Gastroesophageal sphincter (tissue), 4 donors: ENCODE measurements at regions not wholly inside any gene's neighbourhood (a gene's known extent, or its start where the extent isn't known, plus 50 kb on each side); places are given as distances from the start of the nearest gene placed in this dataset.
A peak's percentile ranks its signal among the peaks of the same experiment; 100 is the strongest.
"Not testable (repeated sequence)": the region's sequence is repeated elsewhere in the genome, so short reads cannot be mapped to it uniquely, and the experiment has no call there.

Experiments used
- ATAC-seq: fragments of 150-250 bp; one replicate; pipeline ENCODE4 v1.9.1; 2016; ENCODE audit warnings: mild to moderate bottlenecking, moderate library complexity
- H3K27ac ChIP-seq, 4 donors: fragments of 200-600 bp; sonication (generic) in 3 of 4; 1 replicate in 3 of 4; 2 replicates in 1 of 4; pipeline ENCODE4 v1.5.1; 2016 to 2019
- H3K27me3 ChIP-seq: fragments of 200-600 bp; sonication (generic); one replicate; pipeline ENCODE4 v1.5.1; 2019
- H3K36me3 ChIP-seq, 2 donors: fragments of 200-600 bp; sonication (generic); one replicate each; pipeline ENCODE4 v1.5.1; 2019; ENCODE audit warnings: control low read depth in 1 of 2
- H3K4me1 ChIP-seq, 3 donors: fragments of 200-600 bp; sonication (generic); 1 replicate in 2 of 3; 2 replicates in 1 of 3; pipeline ENCODE4 v1.5.1; 2016 to 2019; ENCODE audit warnings: control low read depth in 2 of 3
- H3K4me3 ChIP-seq, 2 donors: fragments of 200-600 bp; sonication (generic); one replicate each; pipeline ENCODE4 v1.5.1; 2019; ENCODE audit warnings: mild to moderate bottlenecking in 1 of 2, moderate library complexity in 1 of 2
- H3K9me3 ChIP-seq, 3 donors: fragments of 200-600 bp; sonication (generic); one replicate each; pipeline ENCODE4 v1.5.1; 2017 to 2019; ENCODE audit warnings: control low read depth in 2 of 3
- CTCF ChIP-seq, 4 experiments: fragments of 200-600 bp in 2 of 4; fragments of 450-650 bp in 2 of 4; sonication (generic) in 1 of 4; IDR thresholded peaks; one replicate each; pipeline ENCODE4 v1.5.1; 2017 to 2019; ENCODE audit warnings: antibody characterized with exemption in 4 of 4, mild to moderate bottlenecking in 2 of 4, moderate library complexity in 2 of 4
- EP300 ChIP-seq: sonication (generic); formaldehyde crosslinking; IDR thresholded peaks from one replicate; pipeline ENCODE4 v1.6.1; 2017; ENCODE audit warnings: antibody characterized with exemption, mild to moderate bottlenecking
- POLR2A ChIP-seq, 2 donors: fragments of 450-650 bp; IDR thresholded peaks; one replicate each; pipeline ENCODE4 v1.6.1; 2017; ENCODE audit warnings: antibody characterized with exemption in 2 of 2, mild to moderate bottlenecking in 2 of 2, moderate library complexity in 1 of 2
- POLR2AphosphoS5 ChIP-seq: sonication (generic); formaldehyde crosslinking; IDR thresholded peaks from one replicate; pipeline ENCODE4 v1.6.1; 2017; ENCODE audit warnings: antibody characterized with exemption
- WGBS, 2 donors: methylation state at CpG; one replicate each; pipeline ENCODE4 v1.1.5; 2018; ENCODE audit warnings: low coverage in 1 of 2; 5-methylcytosine and 5-hydroxymethylcytosine counted together

- Histone ChIP-seq H3K27me3 (no peaks in the 10 kb centered on the region), H3K27ac (peak overlapping the region in 3 of 4 donors; percentile 84 to 92 (median 86)), H3K4me1 (peaks cover 0 to 12% (median 0%) of the 10 kb centered on the region in 3 donors), H3K36me3 (no peaks in the 10 kb centered on the region), H3K9me3 (no peaks in the 10 kb centered on the region), H3K4me3 (peak overlapping the region in 1 of 2 donors; percentile 53)
- WGBS, 2 donors: 0 to 10% methylated on average over 2 of the region's 2 CpGs
- no peak for ATAC-seq
- TF ChIP-seq EP300: no peak
- no peak for TF ChIP-seq CTCF (IDR thresholded peaks at IDR 0.05)
- no peak for TF ChIP-seq POLR2A (IDR thresholded peaks at IDR 0.05)
- TF ChIP-seq POLR2AphosphoS5: no peak
These were observed 76.4 kb downstream of the MAGED4 start for GRCh38 chrX:52261125-52261462.

GRCh38 chrX:52261463-52262194, 76.9 kb downstream of the MAGED4 start:
- Histone ChIP-seq H3K4me1 (peaks cover 0 to 12% (median 0%) of the 10 kb centered on the region in 3 donors), H3K36me3 (no peaks in the 10 kb centered on the region), H3K4me3 (peak overlapping the region; percentile 53 to 88), H3K9me3 (no peaks in the 10 kb centered on the region), H3K27ac (peak overlapping the region; percentile 71 to 92 (median 85)), H3K27me3 (no peaks in the 10 kb centered on the region)
- 0% methylated on average over 10 of the region's 41 CpGs; no CpG with 5 or more reads in 1 of the 2 donors for WGBS, 2 donors
- peak; percentile 99 for ATAC-seq
- peak; percentile 77 to 97 (median 94) for TF ChIP-seq CTCF (IDR thresholded peaks at IDR 0.05)
- peak; percentile 28 to 42 for TF ChIP-seq POLR2A (IDR thresholded peaks at IDR 0.05)
- TF ChIP-seq POLR2AphosphoS5: no peak

GRCh38 chrX:52262195-52262546, 77.5 kb downstream of the MAGED4 start:
- H3K27ac ChIP-seq: peak overlapping the region; percentile 71 to 92 (median 85)
- 8 to 37% methylated on average over 8 to 10 of the region's 19 CpGs for WGBS, 2 donors
- peaks cover 0 to 12% (median 0%) of the 10 kb centered on the region in 3 donors for H3K4me1 ChIP-seq
- H3K36me3 ChIP-seq: no peaks in the 10 kb centered on the region
- ATAC-seq: peak; percentile 6
- no peaks in the 10 kb centered on the region for H3K9me3 ChIP-seq
- TF ChIP-seq CTCF (IDR thresholded peaks at IDR 0.05) (no peak), POLR2A (IDR thresholded peaks at IDR 0.05) (no peak), POLR2AphosphoS5 (no peak), EP300 (no peak)
- peak overlapping the region; percentile 53 to 88 for H3K4me3 ChIP-seq
- H3K27me3 ChIP-seq: no peaks in the 10 kb centered on the region

- TF ChIP-seq POLR2A (IDR thresholded peaks at IDR 0.05): no peak
- no peak for TF ChIP-seq POLR2AphosphoS5
- no peak for TF ChIP-seq EP300
- no peak for TF ChIP-seq CTCF (IDR thresholded peaks at IDR 0.05)
- Histone ChIP-seq H3K4me3 (no peak overlapping the region), H3K9me3 (no peaks in the 10 kb centered on the region), H3K36me3 (no peaks in the 10 kb centered on the region), H3K27ac (no peak overlapping the region), H3K27me3 (no peaks in the 10 kb centered on the region), H3K4me1 (peaks cover 0 to 12% (median 0%) of the 10 kb centered on the region in 3 donors)
- no peak for ATAC-seq
- WGBS, 2 donors: 78 to 100% methylated on average over 2 to 4 of the region's 5 CpGs
These were observed 78.7 kb downstream of the MAGED4 start for GRCh38 chrX:52263417-52263816.

- no peak for ATAC-seq
- WGBS, 2 donors: 0% methylated on average over 1 of the region's 4 CpGs; no CpG with 5 or more reads in 1 of the 2 donors
- TF ChIP-seq POLR2A (IDR thresholded peaks at IDR 0.05) (no peak), EP300 (no peak), POLR2AphosphoS5 (no peak), CTCF (IDR thresholded peaks at IDR 0.05) (no peak)
- Histone ChIP-seq H3K27me3 (no peaks in the 10 kb centered on the region), H3K9me3 (no peaks in the 10 kb centered on the region), H3K36me3 (no peaks in the 10 kb centered on the region), H3K4me3 (no peak overlapping the region), H3K4me1 (peaks cover 0 to 12% (median 0%) of the 10 kb centered on the region in 3 donors), H3K27ac (no peak overlapping the region)
These were observed 81.0 kb downstream of the MAGED4 start for GRCh38 chrX:52265713-52266112.

GRCh38 chrX:52268502-52268901, 83.8 kb downstream of the MAGED4 start:
- not testable (repeated sequence) for H3K4me3 ChIP-seq, H3K4me1 ChIP-seq, H3K36me3 ChIP-seq, H3K27ac ChIP-seq, ATAC-seq, H3K9me3 ChIP-seq, H3K27me3 ChIP-seq
- WGBS, 2 donors: 57 to 93% methylated on average over 1 of the region's 1 CpG
